Neural cell (in vitro differentiated cells): ENCODE measurements at regions not wholly inside any gene's neighbourhood (a gene's known extent, or its start where the extent isn't known, plus 50 kb on each side); places are given as distances from the start of the nearest gene placed in this dataset.

Source experiments
- H2AFZ ChIP-seq: fragments of 200-600, 300-800 bp; sonication (generic), shearing (Covaris generic); 2 replicates; pipeline ENCODE4 v1.6.0; 2014; ENCODE audit warnings: low read depth, mild to moderate bottlenecking, antibody characterized with exemption, low read length, moderate library complexity
- H3F3A ChIP-seq: fragments of 200-600 bp; shearing (Covaris generic); 2 replicates; pipeline ENCODE4 v1.6.1; 2016; ENCODE audit warnings: mild to moderate bottlenecking, moderate library complexity, mixed read lengths, antibody characterized with exemption, low read length; ENCODE audit not compliant: insufficient read depth, poor library complexity, severe bottlenecking
- H3K27ac ChIP-seq: fragments of 200-600, 300-800 bp; sonication (generic), shearing (Covaris generic); 2 replicates; pipeline ENCODE4 v1.5.1; 2014; ENCODE audit warnings: mild to moderate bottlenecking, low read length, moderate library complexity
- H3K27me3 ChIP-seq: fragments of 300-800, 200-600 bp; sonication (generic), shearing (Covaris generic); 2 replicates; pipeline ENCODE4 v1.6.0; 2014; ENCODE audit warnings: mild to moderate bottlenecking, low read depth, low read length, moderate library complexity; ENCODE audit not compliant: insufficient read depth
- H3K36me3 ChIP-seq: fragments of 300-800, 200-600 bp; sonication (generic), shearing (Covaris generic); 2 replicates; pipeline ENCODE4 v1.5.1; 2014; ENCODE audit warnings: mild to moderate bottlenecking, antibody characterized with exemption, low read length, moderate library complexity; ENCODE audit not compliant: insufficient read depth
- H3K4me2 ChIP-seq: fragments of 300-800, 200-600 bp; sonication (generic), shearing (Covaris generic); 2 replicates; pipeline ENCODE4 v1.6.0; 2014; ENCODE audit warnings: mild to moderate bottlenecking, low read length
- H3K4me3 ChIP-seq: fragments of 300-800, 200-600 bp; sonication (generic), shearing (Covaris generic); 2 replicates; pipeline ENCODE4 v1.5.1; 2014; ENCODE audit warnings: mild to moderate bottlenecking, low read length, moderate library complexity
- H3K79me2 ChIP-seq: fragments of 200-600 bp; shearing (Covaris generic); replicated peaks from 2 replicates; pipeline ENCODE4 v1.6.0; 2014; ENCODE audit warnings: mild to moderate bottlenecking, low read length, moderate library complexity; ENCODE audit not compliant: insufficient read depth
- H3K9ac ChIP-seq: fragments of 300-800, 200-600 bp; sonication (generic), shearing (Covaris generic); 2 replicates; pipeline ENCODE4 v1.6.1; 2016; ENCODE audit warnings: mild to moderate bottlenecking, low read length, mixed read lengths
- H3K9me2 ChIP-seq: fragments of 200-600 bp; shearing (Covaris generic); 2 replicates; pipeline ENCODE4 v1.6.1; 2016; ENCODE audit warnings: mild to moderate bottlenecking, low read length, mixed read lengths; ENCODE audit not compliant: insufficient read depth
- H3K9me3 ChIP-seq: fragments of 200-600, 300-800 bp; sonication (generic), shearing (Covaris generic); 2 replicates; pipeline ENCODE4 v1.6.1; 2016; ENCODE audit warnings: mild to moderate bottlenecking, mixed run types, low read length, moderate library complexity, mixed read lengths
- H4K20me1 ChIP-seq: fragments of 200-600 bp; shearing (Covaris generic); 2 replicates; pipeline ENCODE4 v1.6.1; 2016; ENCODE audit warnings: mild to moderate bottlenecking, mixed run types; ENCODE audit not compliant: insufficient read depth
- CTCF ChIP-seq: fragments of 450-650 bp; IDR thresholded peaks from 2 replicates; pipeline ENCODE4 v1.5.1; 2014; ENCODE audit warnings: antibody characterized with exemption, mild to moderate bottlenecking, moderate library complexity; ENCODE audit not compliant: poor library complexity, severe bottlenecking
- EP300 ChIP-seq: fragments of 450-650 bp; conservative IDR thresholded peaks from 2 replicates; pipeline ENCODE4 v1.6.1; 2014; ENCODE audit warnings: antibody characterized with exemption, mild to moderate bottlenecking, moderate library complexity; ENCODE audit not compliant: poor library complexity, severe bottlenecking
- EZH2 ChIP-seq: fragments of 200-600, 300-800 bp; shearing (Covaris generic), sonication (generic); IDR thresholded peaks from 2 replicates; pipeline ENCODE4 v1.6.1; 2014; ENCODE audit warnings: antibody characterized with exemption, low read length, borderline replicate concordance, mild to moderate bottlenecking; ENCODE audit not compliant: insufficient read depth, poor library complexity, severe bottlenecking
- MXI1 ChIP-seq: fragments of 450-650 bp; conservative IDR thresholded peaks from 2 replicates; pipeline ENCODE4 v1.6.1; 2014; ENCODE audit warnings: antibody characterized with exemption, mild to moderate bottlenecking; ENCODE audit not compliant: poor library complexity, severe bottlenecking
- POLR2AphosphoS5 ChIP-seq: IDR thresholded peaks from 2 replicates; pipeline ENCODE4 v1.6.1; 2012
- RAD21 ChIP-seq: fragments of 450-650 bp; conservative IDR thresholded peaks from 2 replicates; pipeline ENCODE4 v1.6.1; 2014; ENCODE audit warnings: antibody characterized with exemption, mild to moderate bottlenecking, moderate library complexity
- REST ChIP-seq: IDR thresholded peaks from 2 replicates; pipeline ENCODE4 v1.6.1; 2012; ENCODE audit warnings: borderline replicate concordance
- SMC3 ChIP-seq: fragments of 450-650 bp; conservative IDR thresholded peaks from 2 replicates; pipeline ENCODE4 v1.6.1; 2014; ENCODE audit warnings: antibody characterized with exemption, mild to moderate bottlenecking, moderate library complexity; ENCODE audit not compliant: poor library complexity
- TAF1 ChIP-seq: IDR thresholded peaks from 2 replicates; pipeline ENCODE4 v1.6.1; 2012; ENCODE audit warnings: low read depth

GRCh38 chr13:67489016-67489415 lies 258.9 kb upstream of the PCDH9 start:
- Histone ChIP-seq H3K4me3 (no peak overlapping the region), H3K27ac (no peak overlapping the region), H3K9ac (no peak overlapping the region), H3K27me3 (no peaks in the 10 kb centered on the region), H3K9me2 (no peaks in the 10 kb centered on the region), H2AFZ (no peak overlapping the region), H4K20me1 (no peaks in the 10 kb centered on the region), H3K36me3 (no peaks in the 10 kb centered on the region), H3F3A (no peaks in the 10 kb centered on the region), H3K9me3 (no peaks in the 10 kb centered on the region), H3K4me2 (no peak overlapping the region), H3K79me2 (no peaks in the 10 kb centered on the region)
- TF ChIP-seq CTCF = no peak
- TF ChIP-seq REST = no peak
- no peak for TF ChIP-seq POLR2AphosphoS5
- TF ChIP-seq EP300 = no peak
- TF ChIP-seq MXI1 = no peak
- no peak for TF ChIP-seq TAF1
- TF ChIP-seq SMC3 = no peak
- no peak for TF ChIP-seq RAD21
- no peak for TF ChIP-seq EZH2

GRCh38 chr13:67481445-67481844 lies 251.3 kb upstream of the PCDH9 start:
- Histone ChIP-seq H3F3A (no peaks in the 10 kb centered on the region), H3K4me2 (no peak overlapping the region), H3K79me2 (no peaks in the 10 kb centered on the region), H3K9me3 (no peaks in the 10 kb centered on the region), H3K4me3 (no peak overlapping the region), H3K9me2 (no peaks in the 10 kb centered on the region), H2AFZ (no peak overlapping the region), H4K20me1 (no peaks in the 10 kb centered on the region), H3K36me3 (no peaks in the 10 kb centered on the region), H3K27ac (no peak overlapping the region), H3K27me3 (no peaks in the 10 kb centered on the region), H3K9ac (no peak overlapping the region)
- TF ChIP-seq SMC3 (no peak), POLR2AphosphoS5 (no peak), REST (no peak), MXI1 (no peak), RAD21 (no peak), EZH2 (no peak), EP300 (no peak), CTCF (no peak), TAF1 (no peak)
